Frontal cortex (tissue), 3 donors: ENCODE measurements at regions not wholly inside any gene's neighbourhood (a gene's known extent, or its start where the extent isn't known, plus 50 kb on each side); places are given as distances from the start of the nearest gene placed in this dataset.
"Not testable (repeated sequence)": the region's sequence is repeated elsewhere in the genome, so short reads cannot be mapped to it uniquely, and the experiment has no call there.

ENCODE experiments used
- DNase-seq, 2 donors: peaks; one replicate each; pipeline ENCODE4 v3.0.0; 2012; ENCODE audit warnings: low spot score in 2 of 2
- FAIRE-seq: peaks from 2 replicates; lab custom pipeline; 2012; peaks lifted over from hg19 to GRCh38; lab: Jason Lieb, UNC
- donor health status: control.
- donor health status: control.
- donor health status: control.

DNA sequence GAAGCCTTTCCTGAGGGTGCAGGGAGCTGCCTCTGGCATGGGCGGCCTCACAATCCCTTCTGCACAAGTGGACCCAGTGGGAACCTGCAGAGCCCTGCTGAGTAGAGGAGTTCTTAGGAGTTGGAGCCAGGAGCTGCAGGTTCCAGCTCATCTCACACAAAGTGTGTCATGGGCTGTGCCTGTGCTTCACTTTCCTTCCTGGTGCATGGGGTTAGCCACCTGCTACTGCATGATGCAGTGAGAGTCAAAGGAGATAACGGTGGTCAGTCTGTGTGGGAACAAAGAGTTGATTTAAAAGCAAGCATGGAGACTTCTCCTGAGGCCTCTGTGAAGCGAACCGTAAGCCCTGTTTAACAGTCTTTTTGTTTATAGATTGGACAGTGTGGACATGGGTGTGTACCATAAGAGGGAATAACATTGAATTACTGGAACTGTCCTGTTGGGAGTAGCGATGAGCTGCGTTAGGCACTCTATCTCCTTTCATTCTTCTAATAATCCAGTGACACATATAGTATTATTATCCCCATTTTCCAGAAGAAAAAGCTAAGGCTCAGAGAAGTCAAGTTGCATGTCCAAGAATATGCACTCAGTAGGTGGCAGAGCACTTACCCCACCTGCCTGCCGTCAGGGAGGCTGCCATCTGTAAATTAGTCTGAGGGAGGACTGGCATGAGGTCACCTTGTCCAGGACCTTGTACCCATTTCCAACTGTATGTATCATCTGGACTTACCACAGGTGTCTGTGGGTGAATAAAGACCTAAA, 68.7 kb upstream of the PRR23C start:
- FAIRE-seq (no peak), DNase-seq (no peak)

DNA sequence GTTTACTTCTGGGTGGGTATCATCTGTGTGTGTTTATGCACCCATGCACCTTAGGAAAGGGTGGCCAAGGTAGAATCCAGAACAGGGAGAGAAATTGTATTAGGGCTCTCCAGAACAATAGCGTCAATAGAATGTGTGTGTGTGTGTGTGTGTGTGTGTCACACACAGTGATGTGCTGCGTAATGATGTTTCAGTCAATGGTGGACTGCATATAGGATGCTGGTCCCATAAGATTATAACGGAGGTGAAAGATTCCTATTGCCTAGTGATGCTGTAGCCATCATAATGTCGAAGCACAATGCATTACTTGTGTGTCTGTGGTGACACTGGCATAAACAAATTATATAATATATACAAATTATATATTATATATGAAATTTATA, 69.3 kb upstream of the PRR23C start:
- DNase-seq: no peak
- FAIRE-seq: no peak

DNA sequence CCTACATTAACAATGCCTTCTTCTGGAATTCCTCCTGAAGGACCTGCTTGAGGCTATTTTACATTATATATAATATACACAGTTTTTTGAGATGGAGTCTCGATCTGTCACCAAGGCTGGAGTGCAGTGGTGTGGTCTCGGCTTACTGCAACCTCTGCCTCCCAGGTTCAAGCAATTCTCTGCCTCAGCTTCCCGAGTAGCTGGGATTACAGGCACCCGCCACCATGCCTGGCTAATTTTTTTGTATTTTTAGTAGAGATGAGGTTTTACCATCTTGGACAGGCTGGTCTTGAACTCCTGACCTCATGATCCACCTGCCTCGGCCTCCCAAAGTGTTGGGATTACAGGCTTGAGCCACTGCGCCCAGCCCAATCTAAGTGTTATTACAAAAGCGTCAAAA, 71.9 kb upstream of the PRR23C start:
- FAIRE-seq, DNase-seq: not testable (repeated sequence)

DNA sequence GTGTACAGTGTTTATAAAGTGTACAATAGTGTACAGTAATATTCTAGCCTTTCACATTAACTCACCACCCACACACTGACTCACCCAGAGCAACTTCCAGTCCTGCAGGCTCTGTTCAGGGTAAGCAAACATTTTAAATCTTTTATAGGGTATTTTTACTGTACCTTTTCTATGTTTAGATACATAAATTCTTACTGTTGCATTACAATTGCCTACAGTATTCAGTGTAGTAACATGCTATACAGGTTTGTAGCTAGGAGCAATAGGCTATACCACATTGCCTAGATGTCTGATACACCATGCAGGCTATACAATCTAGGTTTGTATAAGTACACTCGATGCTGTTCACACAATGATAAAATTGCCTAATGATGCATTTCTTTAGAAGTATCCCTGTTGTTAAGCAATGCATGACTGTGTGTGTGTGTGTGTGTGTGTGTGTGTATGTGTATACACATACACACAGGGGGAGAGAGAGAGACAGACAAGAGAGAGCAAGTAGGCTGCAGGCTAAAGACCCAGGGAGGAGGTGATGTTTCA, 72.5 kb upstream of the PRR23C start:
- DNase-seq (no peak), FAIRE-seq (no peak)

DNA sequence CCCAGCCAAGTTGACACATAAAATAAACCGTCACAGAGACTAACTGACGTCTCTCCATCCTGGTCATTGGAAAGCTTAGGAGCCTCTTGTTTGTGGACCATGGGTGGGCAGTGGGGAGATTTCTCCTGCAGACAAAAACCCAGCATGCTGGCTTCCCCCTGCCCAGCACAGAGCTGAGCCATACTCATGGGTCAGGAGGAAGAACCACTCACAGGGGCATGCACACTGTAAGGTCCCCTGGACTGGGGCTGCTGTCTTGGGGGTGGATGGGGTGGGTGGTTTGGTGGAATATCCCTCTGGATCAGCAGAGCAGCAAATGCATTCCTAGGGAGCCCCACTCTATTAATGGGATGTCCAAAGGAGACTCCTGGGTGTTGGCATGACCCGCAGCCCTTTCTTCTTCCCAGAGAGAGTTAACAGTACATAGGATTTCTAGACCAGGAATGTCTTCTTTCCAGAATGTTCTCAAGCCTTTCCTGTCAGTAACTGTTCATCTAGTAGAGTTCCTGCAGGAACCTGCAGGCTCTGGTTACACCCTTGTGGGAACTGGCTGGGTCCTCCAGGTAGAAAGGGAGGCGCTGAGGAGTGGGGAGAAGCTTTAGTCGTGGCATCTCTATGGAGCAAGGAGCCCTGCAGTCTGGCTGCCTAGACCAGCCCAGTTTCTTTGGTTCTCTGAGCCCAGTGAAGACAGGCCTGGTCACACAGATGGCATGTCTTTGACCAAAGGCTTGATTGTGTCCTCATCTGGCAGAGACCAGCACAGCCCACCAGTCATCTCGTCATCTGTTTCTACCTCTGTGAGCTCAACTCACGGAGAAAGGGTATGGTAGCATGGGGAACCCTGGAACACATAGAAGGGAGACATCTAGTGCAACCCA, 73.4 kb upstream of the PRR23C start:
- FAIRE-seq: no peak

DNA sequence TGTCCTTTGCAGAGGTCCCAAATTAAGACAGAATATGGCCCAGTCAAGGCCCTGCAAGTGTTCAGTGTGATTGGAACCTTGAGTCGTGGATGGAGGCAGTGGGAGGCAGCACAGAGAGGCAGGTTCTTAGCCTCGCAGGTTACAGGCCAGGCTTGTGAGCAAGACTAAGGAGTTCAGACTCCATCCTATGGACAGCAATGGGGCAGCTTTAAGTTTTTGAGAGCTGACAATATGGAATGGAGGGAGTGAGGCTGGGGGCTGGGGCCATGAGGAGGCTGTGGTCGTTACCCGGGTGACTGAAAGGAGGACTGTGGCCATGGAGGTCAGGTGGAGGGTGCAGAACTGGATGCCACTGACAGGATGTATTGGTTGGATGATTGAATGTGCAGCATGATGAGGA, 74.1 kb upstream of the PRR23C start:
- DNase-seq (no peak), FAIRE-seq (no peak)

More for the DNA sequence above, 73.4 kb upstream of the PRR23C start:
- DNase-seq: no peak

DNA sequence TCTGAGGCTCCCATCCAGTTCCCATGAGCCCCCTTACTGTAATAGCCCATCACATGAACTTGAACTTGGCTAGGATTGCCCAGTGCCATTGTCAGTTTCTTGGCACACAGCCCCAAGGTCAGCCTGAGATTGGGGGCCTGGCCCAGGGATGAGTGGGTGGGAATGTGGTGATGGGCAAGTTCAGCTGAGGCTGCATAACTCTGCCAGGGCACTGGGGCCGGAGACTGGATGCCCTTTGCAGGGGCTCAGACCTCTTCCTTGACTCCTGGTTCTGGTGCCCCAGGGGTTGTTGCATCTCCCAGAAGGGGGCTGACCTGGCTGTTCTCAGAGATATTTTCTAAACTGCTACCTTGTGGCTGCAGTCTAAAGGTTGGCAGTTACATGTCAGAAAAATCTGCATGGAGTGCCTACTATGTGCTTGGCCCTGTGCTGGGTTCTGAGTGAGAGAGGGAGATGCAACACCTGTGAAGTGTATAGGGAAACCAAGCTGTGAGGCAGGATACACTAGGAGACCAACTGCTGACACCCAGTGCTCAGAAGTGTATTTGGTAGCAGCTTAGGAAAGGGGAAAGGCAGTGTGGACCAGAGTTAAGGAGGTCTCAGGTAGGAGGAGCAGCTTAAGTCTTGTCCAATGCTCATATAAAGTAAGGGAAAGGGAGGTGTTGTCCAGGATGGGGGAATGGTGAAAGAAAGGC, 74.8 kb upstream of the PRR23C start:
- FAIRE-seq (no peak), DNase-seq (no peak)

DNA sequence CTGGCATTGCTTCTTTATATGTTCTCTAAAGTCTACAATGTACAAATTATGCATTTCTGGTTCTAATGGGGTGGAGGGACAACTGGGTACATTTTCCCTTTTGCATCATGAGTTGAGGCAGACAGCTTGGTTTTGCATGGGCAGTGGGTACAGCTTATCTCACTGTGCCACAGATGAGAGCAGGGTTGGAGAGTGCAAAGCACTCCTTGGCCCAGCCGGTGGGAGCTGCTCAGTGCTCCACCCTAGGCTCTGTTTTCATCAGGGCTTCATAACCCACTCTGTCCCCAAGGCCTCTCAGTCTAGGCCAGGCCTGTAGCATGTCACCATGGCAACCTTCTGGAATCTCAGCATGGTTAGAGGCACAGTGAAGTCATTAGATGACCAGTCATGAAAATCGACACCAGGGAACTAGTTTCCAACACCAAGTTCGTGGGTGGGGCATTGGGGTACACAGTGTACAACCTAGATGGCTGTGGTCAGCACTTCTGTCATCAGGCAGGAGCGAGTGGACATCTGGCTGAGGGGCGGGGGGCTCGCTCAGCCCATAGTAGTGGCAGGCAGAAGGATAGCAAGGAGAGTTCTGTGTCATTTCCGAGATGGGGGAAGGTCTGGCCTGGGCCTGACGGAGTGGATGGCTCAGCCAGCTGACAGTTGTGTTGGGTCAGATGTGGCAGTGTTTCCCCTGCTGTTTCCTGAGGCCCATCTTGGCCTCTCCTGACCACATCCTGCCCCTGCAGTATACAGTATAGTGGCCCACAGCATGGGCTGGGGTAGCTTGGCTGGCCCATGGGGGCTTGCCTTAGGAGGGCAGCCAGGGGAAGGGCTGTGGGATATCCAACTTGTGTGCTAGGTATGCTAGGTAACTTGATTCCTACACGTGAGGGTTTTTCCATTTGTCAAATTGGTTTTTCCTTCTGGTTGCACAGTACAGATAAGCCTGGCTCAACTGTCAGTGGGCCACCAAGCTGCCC, 75.7 kb upstream of the PRR23C start:
- no peak for FAIRE-seq
- no peak for DNase-seq

DNA sequence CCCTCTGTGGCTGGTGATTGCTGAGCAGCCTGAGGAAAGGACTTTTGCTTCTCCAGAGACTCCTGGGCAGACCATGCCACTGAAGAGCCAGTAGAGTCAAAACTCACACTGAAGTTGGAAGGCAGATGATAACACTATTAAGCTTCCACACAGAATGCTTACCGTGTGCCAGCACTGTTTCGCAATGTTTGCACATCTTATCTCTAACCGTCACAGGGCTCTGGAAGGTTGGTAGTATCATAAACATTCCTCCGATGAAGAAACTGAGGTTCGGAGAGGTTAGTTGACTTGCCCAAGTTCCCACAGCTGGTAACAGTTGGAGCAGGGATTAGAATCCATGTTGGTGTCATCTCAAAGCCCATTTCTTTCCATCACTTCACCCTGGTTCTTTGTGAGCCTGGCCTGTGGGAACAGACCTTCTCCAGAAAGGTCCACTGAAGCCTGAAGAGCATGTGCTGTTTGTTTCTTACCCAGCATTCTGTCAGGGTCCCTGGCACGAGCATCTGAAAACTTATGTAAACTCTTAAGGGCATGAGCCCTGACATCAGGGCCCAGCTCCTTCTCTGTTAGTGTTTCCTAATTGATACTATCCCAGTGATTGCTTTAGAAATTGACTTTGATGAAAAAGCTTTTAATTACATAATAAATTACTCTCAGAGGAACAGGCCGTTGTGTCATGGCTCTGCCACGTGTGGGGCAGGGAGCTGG, 77.0 kb upstream of the PRR23C start:
- DNase-seq: no peak
- no peak for FAIRE-seq

DNA sequence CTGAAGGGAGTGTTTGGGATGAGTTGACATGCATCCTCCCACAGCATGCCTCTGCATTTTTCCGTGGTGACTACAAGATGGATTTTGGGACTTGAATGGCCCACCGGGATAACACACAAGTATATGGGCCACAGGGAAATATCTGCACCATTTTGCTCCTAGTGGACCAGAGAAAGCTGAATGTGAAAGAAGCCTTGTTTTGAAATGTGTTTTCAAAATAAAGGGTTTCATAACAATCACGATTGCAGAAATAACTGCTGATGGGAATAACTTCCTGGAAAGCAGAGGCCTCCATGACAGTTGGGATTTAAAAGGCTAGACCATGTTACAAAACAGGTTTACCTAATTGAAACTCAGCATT, 77.5 kb upstream of the PRR23C start:
- no peak for DNase-seq
- FAIRE-seq: no peak

DNA sequence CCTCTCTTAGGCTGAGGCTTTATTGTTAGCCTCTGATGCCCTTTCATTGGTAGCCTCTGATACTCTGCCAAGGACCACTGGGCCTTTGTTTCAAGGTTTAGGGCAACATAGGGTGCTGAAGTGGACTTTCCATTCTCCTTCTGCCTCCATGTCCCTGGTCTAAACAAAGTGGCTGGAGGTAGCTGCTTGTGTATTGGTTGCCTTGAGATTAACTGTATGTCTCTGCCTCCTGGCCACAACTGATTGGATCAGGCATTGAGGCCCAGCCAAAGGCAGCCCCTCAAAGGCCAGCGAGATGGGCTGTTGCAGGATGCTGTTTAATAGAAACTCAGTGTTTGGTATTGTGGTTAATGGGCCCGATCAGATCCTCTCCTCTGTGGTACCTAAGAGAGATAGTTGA, 77.9 kb upstream of the PRR23C start:
- DNase-seq (no peak), FAIRE-seq (no peak)

DNA sequence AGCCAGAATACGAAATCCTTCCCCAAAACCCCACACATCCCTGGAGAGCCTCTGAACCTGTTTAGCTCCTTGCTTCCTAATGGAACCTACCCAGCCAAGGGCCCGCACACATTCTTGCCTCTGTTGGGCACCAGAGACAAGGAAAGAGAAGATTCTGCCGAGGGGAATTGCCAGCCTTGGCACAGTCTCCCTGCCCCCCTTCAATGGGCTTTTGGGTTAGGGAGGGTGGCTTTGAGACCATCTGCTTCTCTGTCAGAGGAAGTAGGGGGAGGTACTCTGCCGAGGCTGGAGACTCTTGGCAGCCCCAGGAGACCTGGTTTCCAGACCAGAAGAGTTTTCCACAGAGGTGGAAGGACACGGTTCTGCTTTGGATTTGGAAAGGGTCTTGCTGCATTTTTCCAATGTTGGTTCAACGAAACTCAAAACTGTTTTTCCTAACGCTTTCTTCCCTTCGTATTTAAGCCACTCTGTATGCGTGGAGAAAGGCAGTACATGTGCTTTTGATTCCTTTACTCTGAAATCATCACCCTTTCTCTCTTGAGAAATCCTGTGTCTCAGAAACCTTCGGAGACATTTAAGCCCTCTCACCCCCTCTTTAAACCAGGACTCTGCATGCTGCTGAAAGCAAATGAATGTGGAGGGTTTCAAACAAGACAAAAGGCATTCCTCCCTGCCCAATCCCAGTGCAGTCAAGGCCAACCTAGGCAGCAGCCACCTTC, 78.8 kb upstream of the PRR23C start:
- DNase-seq (no peak), FAIRE-seq (no peak)

DNA sequence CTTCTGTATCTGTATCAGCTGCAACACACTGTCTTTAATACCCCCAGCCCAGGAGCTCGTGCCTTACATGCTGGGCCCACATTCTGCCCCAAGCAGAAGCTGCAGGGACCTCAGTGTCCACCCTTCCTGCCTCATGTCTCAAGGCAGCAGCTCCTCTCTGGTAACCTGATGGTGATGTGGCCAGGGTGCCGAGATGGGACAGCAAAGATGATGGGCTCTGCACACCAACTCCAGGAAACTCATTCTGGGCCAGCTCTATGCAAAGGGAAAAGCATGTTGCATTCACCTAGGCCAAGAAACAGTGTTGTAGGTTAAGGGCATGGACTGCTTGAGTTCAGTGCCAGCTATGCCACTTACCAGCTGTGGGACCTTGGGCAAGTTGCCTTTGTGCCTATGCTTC, 79.5 kb upstream of the PRR23C start:
- DNase-seq (no peak), FAIRE-seq (no peak)

DNA sequence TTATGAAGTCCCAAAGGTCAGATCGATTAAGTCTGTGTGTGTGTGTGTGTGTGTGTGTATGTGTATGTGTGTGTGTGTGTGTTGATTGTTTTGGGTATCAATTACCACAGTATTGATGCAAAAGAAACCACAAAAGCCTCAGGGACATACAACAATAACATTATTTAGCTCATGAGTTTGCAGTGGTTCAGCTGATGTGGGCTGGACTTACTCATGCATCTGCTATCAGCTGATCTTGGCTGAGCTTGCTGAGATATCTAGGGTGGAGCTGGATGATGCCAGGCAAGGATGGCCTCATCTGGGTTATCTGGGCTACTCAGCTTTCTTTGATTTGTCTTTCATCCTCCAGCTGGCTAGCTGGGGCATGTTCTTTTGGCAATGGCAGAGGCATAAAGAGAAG, 82.4 kb upstream of the PRR23C start:
- DNase-seq (no peak), FAIRE-seq (no peak)

DNA sequence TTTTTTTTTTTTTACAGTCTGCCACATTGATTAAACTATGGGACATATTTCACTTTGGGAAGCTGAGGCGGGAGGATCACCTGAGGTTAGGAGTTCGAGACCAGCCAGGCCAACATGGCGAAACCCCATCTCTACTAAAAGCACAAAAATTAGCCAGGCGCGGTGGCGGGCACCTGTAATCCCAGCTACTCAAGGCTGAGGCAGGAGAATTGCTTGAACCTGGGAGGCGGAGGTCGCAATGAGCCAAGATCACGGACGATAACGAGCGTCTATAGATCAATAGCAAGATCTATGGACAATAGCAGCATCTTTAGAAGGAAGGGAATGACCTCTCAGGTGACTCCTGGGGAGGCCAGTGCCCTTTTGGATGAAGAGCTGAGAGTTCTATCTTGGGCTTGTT, 82.9 kb upstream of the PRR23C start:
- DNase-seq, FAIRE-seq: not testable (repeated sequence)

DNA sequence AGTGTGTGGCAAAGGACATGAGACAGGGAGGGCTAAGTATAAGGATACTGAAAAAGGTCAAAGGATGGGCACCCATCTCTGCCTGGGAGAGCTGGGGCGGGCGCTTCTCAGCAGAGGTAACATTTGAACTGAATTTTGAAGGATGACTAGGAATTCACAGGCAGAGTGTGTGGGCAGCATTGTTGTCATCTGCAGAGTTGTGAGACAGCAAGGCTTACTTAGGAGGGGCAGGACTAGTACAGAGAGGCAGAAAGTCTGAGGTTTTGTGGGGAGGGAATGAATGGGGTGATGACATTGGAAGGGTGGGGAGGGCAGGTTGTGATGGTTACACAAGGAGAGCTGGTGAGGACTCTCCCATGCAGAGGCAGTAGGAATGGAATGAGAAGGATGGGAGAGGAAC, 84.1 kb upstream of the PRR23C start:
- FAIRE-seq (no peak), DNase-seq (no peak)

DNA sequence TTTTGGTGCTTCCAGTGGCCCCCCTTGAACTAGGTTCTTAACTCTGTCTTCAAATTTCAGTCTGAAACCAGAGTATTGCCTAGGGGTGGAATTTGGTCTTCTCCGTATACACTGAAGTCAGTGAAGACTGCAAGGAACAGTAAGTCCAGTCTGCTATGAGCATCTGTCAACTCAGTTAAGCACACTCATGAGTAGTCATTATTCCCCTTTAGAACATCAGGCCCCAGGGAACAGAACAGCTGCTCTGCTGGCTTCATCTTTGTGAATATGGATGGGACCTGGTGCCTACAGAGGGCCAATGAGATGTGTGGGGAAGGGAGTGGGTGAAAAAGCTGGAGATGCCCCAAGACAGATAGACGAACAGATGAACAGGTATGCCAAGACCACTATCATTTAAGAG, 85.2 kb upstream of the PRR23C start:
- FAIRE-seq (no peak), DNase-seq (no peak)
